ENCODE measurements at regions not wholly inside any gene's neighbourhood (a gene's known extent, or its start where the extent isn't known, plus 50 kb on each side); places are given as distances from the start of the nearest gene placed in this dataset.

DNA sequence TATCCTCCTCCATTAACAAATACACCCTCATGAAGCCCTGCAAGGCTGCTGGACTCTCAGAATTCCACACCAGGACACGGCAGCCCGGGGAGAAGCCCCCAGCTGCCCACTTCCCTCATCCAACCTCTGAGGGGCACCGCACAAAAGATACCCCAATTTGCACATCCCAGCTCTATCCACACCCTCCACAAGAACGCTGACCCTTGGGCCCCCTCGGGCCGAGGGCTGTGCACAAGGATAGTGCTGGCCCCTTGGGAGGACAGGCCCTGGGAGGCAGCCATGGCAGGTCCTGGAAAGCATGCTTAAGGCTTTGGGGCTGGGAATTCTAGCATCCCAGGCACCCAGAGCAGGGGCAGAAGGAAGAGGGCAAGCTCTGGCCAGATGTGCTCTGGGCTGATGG, 77.4 kb upstream of the PRNP start:
- no peaks in the 10 kb centered on the region for H3K36me3 ChIP-seq (ENCODE audit: low read length)
- no peaks in the 10 kb centered on the region for H3K79me2 ChIP-seq (ENCODE audit: insufficient read depth, low read length)
- H3K4me3 ChIP-seq (ENCODE audit: insufficient read depth, low read length, poor library complexity, severe bottlenecking): no peak overlapping the region
- no peak overlapping the region for H3K9ac ChIP-seq (ENCODE audit: low read length)
- no peak overlapping the region for H2AFZ ChIP-seq (ENCODE audit: low read depth, low read length, severe bottlenecking)
- H4K20me1 ChIP-seq (ENCODE audit: low read depth, low read length): no peaks in the 10 kb centered on the region
- no peak for TF ChIP-seq EZH2phosphoT487 (conservative IDR thresholded peaks at IDR 0.05; ENCODE audit: low read length)
- TF ChIP-seq CTCF (IDR thresholded peaks at IDR 0.05; ENCODE audit: insufficient read depth, low read length, poor library complexity, severe bottlenecking): no peak
- H3F3A ChIP-seq (ENCODE audit: insufficient read depth): no peaks in the 10 kb centered on the region
- no peaks in the 10 kb centered on the region for H3K27me3 ChIP-seq (ENCODE audit: low read length)
- no peaks in the 10 kb centered on the region for H3K9me3 ChIP-seq (ENCODE audit: insufficient read depth, low read length)
- H3K4me2 ChIP-seq (ENCODE audit: low read depth, low read length, poor library complexity, severe bottlenecking): no peak overlapping the region
- no peaks in the 10 kb centered on the region for H3K9me2 ChIP-seq (replicated peaks; ENCODE audit: insufficient read depth, low read length)
- no peak overlapping the region for H3K27ac ChIP-seq (ENCODE audit: low read depth, low read length)

- Histone ChIP-seq H3K9ac (ENCODE audit: low read length) (peak overlapping the region; percentile 23; the same call in 1 of the 2 replicates), H3K27me3 (ENCODE audit: low read length) (no peaks in the 10 kb centered on the region), H3K36me3 (ENCODE audit: low read length) (no peaks in the 10 kb centered on the region), H3K79me2 (ENCODE audit: insufficient read depth, low read length) (no peaks in the 10 kb centered on the region), H3K27ac (ENCODE audit: low read depth, low read length) (no peak overlapping the region), H3K4me3 (ENCODE audit: insufficient read depth, low read length, poor library complexity, severe bottlenecking) (no peak overlapping the region), H2AFZ (ENCODE audit: low read depth, low read length, severe bottlenecking) (peak overlapping the region; percentile 54), H3K9me3 (ENCODE audit: insufficient read depth, low read length) (no peaks in the 10 kb centered on the region), H3K9me2 (replicated peaks; ENCODE audit: insufficient read depth, low read length) (no peaks in the 10 kb centered on the region), H3K4me2 (ENCODE audit: low read depth, low read length, poor library complexity, severe bottlenecking) (peak overlapping the region; percentile 43), H3F3A (ENCODE audit: insufficient read depth) (no peaks in the 10 kb centered on the region), H4K20me1 (ENCODE audit: low read depth, low read length) (no peaks in the 10 kb centered on the region)
- TF ChIP-seq CTCF (IDR thresholded peaks at IDR 0.05; ENCODE audit: insufficient read depth, low read length, poor library complexity, severe bottlenecking) (peak; percentile 88), EZH2phosphoT487 (conservative IDR thresholded peaks at IDR 0.05; ENCODE audit: low read length) (no peak)
Observed at GRCh38 chr20:4607287-4607713, 79.0 kb upstream of the PRNP start.

- Histone ChIP-seq H3K27me3 (ENCODE audit: low read length) (no peaks in the 10 kb centered on the region), H3F3A (ENCODE audit: insufficient read depth) (no peaks in the 10 kb centered on the region), H3K9ac (ENCODE audit: low read length) (no peak overlapping the region), H2AFZ (ENCODE audit: low read depth, low read length, severe bottlenecking) (no peak overlapping the region), H3K9me2 (replicated peaks; ENCODE audit: insufficient read depth, low read length) (no peaks in the 10 kb centered on the region), H3K79me2 (ENCODE audit: insufficient read depth, low read length) (no peaks in the 10 kb centered on the region), H3K27ac (ENCODE audit: low read depth, low read length) (no peak overlapping the region), H3K9me3 (ENCODE audit: insufficient read depth, low read length) (no peaks in the 10 kb centered on the region), H3K4me2 (ENCODE audit: low read depth, low read length, poor library complexity, severe bottlenecking) (no peak overlapping the region), H3K36me3 (ENCODE audit: low read length) (no peaks in the 10 kb centered on the region), H3K4me3 (ENCODE audit: insufficient read depth, low read length, poor library complexity, severe bottlenecking) (no peak overlapping the region), H4K20me1 (ENCODE audit: low read depth, low read length) (no peaks in the 10 kb centered on the region)
- no peak for TF ChIP-seq CTCF (IDR thresholded peaks at IDR 0.05; ENCODE audit: insufficient read depth, low read length, poor library complexity, severe bottlenecking)
- TF ChIP-seq EZH2phosphoT487 (conservative IDR thresholded peaks at IDR 0.05; ENCODE audit: low read length): no peak
Observed at GRCh38 chr20:4606051-4606450, 80.2 kb upstream of the PRNP start.

All from SU-DHL-6 (cell line).